HepG2 (cell line): ENCODE measurements at regions not wholly inside any gene's neighbourhood (a gene's known extent, or its start where the extent isn't known, plus 50 kb on each side); places are given as distances from the start of the nearest gene placed in this dataset.

Experiments
- AFF4 ChIP-seq: sonication (generic); formaldehyde crosslinking; IDR thresholded peaks from 2 replicates; pipeline ENCODE4 v1.4.0; 2020; ENCODE audit warnings: missing genetic modification reagents
- ATRX ChIP-seq: sonication (generic); formaldehyde crosslinking; IDR thresholded peaks from 2 replicates; pipeline ENCODE4 v1.4.0; 2020; ENCODE audit warnings: missing genetic modification reagents, borderline replicate concordance
- CTCF ChIP-seq: sonication (generic); formaldehyde crosslinking; IDR thresholded peaks from 2 replicates; pipeline ENCODE4 v1.5.0; 2020; ENCODE audit warnings: mild to moderate bottlenecking, missing genetic modification reagents, moderate library complexity
- HNF4G ChIP-seq, 2 experiments: sonication (generic) in 1 of 2; formaldehyde crosslinking in 1 of 2; IDR thresholded peaks; 2 replicates each; pipeline versions ENCODE4 v1.4.0 to v1.6.1; 2011 to 2020; ENCODE audit warnings: borderline replicate concordance in 2 of 2, low read depth in 2 of 2, mild to moderate bottlenecking in 2 of 2, low read length in 1 of 2, missing genetic modification reagents in 1 of 2, moderate library complexity in 1 of 2
- POLR2A ChIP-seq, 2 experiments: IDR thresholded peaks; 2 replicates each; pipeline ENCODE4 v1.6.1; 2011; ENCODE audit warnings: low read depth in 2 of 2, low read length in 2 of 2, mild to moderate bottlenecking in 1 of 2, moderate library complexity in 1 of 2; ENCODE audit not compliant: insufficient read depth in 1 of 2
- TRIM24 ChIP-seq: sonication (generic); formaldehyde crosslinking; IDR thresholded peaks from 2 replicates; pipeline ENCODE4 v1.8.0; 2022; ENCODE audit warnings: mild to moderate bottlenecking, missing genetic modification reagents
- ZNF382 ChIP-seq: sonication (generic); formaldehyde crosslinking; IDR thresholded peaks from 2 replicates; pipeline ENCODE4 v1.5.0; 2020; ENCODE audit warnings: missing genetic modification reagents, mild to moderate bottlenecking, borderline replicate concordance
- TF ChIP-seq, protein P1 (sequence below): sonication (generic); formaldehyde crosslinking; IDR thresholded peaks from 2 replicates; pipeline ENCODE4 v1.4.0; 2020; ENCODE audit warnings: missing genetic modification reagents, mild to moderate bottlenecking, borderline replicate concordance

GRCh38 chrX:38930474-38930873 lies 129.2 kb downstream of the MID1IP1 start:
- no peak for TF ChIP-seq TRIM24
- no peak for TF ChIP-seq POLR2A (IDR thresholded peaks at IDR 0.05; ENCODE audit: insufficient read depth in 1 of 2, low read depth in 2 of 2, low read length in 2 of 2)
- TF ChIP-seq HNF4G (IDR thresholded peaks at IDR 0.05; ENCODE audit: borderline replicate concordance, low read depth, low read length), result no peak
- TF ChIP-seq HNF4G (CRISPR knock-in tag; IDR thresholded peaks at IDR 0.05; ENCODE audit: borderline replicate concordance, low read depth), result no peak
- no peak for TF ChIP-seq CTCF (CRISPR knock-in tag)
- no peak for TF ChIP-seq AFF4 (CRISPR knock-in tag)
- no peak for TF ChIP-seq ATRX (CRISPR knock-in tag)
- no peak for TF ChIP-seq ZNF382
- TF ChIP-seq, protein P1, sequence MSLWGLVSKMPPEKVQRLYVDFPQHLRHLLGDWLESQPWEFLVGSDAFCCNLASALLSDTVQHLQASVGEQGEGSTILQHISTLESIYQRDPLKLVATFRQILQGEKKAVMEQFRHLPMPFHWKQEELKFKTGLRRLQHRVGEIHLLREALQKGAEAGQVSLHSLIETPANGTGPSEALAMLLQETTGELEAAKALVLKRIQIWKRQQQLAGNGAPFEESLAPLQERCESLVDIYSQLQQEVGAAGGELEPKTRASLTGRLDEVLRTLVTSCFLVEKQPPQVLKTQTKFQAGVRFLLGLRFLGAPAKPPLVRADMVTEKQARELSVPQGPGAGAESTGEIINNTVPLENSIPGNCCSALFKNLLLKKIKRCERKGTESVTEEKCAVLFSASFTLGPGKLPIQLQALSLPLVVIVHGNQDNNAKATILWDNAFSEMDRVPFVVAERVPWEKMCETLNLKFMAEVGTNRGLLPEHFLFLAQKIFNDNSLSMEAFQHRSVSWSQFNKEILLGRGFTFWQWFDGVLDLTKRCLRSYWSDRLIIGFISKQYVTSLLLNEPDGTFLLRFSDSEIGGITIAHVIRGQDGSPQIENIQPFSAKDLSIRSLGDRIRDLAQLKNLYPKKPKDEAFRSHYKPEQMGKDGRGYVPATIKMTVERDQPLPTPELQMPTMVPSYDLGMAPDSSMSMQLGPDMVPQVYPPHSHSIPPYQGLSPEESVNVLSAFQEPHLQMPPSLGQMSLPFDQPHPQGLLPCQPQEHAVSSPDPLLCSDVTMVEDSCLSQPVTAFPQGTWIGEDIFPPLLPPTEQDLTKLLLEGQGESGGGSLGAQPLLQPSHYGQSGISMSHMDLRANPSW (CRISPR knock-in tag), result no peak
